ENCODE measurements at regions not wholly inside any gene's neighbourhood (a gene's known extent, or its start where the extent isn't known, plus 50 kb on each side); places are given as distances from the start of the nearest gene placed in this dataset.
"Not testable (repeated sequence)": the region's sequence is repeated elsewhere in the genome, so short reads cannot be mapped to it uniquely, and the experiment has no call there.

DNA sequence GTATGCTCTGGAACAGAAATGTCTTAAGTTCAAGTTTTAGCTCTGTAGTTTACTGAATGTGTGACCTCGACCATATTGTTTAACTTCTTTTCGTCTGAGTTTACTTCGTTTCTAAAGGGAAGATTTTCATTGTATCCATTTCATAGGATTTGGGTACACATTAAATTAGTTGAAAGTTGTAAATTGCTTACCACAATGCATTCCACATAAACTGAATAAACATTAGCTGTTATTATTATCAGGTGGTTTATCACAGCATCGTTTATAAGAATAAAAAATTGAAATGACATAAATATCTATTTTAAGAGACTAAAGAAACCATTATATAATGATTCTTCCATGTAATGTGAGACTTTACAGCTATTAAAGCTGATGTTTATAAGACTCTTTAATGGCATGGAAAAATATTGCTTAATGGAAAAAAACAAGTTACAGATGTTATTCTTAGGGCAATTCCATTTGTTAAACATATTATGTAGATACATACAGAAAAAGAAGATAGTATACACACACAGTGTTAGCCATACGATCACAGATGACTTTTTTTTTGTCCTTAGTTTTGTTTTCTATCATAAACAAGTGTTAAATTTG lies 342.3 kb upstream of the SGO1 start:
- DNase-seq: no peak

DNA sequence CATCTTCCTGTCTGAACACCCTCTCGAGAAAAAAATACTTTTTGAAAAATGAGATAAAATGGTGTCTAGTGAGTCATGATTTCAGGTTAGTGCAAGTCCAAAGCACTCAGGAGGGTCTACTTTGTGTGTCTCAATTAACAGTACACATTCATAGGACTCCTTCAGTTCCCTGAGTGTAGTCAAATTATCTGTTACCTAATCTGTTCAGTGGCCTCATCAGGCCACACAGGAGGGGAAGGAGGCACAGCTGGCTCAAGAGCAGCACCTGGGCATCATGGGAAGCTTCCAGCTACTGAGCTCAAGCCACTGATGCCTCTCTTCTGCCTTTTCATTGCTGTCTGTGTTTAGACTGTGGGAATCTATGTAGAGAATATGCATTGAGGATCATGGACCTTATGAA lies 341.4 kb upstream of the SGO1 start:
- DNase-seq: no peak

DNA sequence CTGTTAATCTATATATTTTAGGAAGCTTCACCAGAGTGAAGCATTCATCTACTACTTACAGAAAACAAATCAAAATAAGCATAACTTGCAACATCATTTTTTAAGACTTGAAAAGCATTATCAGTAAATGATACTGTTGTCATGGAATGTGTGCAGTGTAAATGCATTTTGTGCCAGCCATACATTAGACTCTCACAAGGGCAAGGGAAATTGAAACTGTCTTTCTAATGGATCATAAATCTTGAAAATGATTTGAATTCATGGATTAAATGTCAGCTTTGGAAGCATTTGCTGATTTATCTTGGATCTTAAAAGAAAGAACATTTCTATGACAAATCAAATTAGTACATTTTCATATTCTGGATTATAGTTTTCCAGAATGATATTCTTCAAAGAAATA lies 338.3 kb upstream of the SGO1 start:
- no peak for DNase-seq

DNA sequence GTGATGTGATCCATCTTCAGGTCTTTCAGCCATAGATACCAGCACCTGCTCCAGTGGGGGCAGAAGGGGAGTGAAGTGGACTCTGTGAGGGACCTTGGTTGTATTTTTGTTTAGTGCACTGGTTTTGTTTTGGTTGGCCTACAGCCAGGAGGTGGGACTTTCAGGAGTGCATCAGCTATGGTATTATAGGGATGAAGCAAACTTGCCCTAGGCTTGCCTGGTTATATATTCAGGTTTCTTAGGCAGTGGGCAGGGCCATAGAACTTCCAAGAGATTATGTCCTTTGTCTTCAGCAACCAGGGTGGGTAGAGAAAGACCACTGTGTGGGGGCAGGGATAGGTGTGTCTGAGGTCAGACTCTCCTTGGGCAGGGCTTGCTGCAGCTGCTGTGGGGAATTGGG lies 337.3 kb upstream of the SGO1 start:
- no peak for DNase-seq

DNA sequence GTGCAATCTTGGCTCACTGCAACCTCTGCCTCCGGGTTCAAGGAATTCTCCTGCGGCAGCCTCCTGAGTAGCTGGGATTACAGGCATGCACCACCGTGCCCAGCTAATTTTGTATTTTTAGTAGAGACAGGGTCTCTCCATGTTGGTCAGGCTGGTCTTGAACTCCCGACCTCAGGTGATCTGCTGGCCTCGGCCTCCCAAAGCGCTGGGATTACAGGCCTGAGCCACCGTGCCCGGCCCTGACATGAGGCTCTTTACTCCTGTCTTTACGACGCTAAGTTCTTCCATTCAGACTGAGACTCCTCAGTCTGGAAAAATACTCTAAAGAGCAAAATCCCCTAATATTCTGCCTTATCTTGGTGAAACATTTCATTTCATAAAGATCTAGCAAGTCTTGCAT lies 331.3 kb upstream of the SGO1 start:
- DNase-seq: not testable (repeated sequence)

DNA sequence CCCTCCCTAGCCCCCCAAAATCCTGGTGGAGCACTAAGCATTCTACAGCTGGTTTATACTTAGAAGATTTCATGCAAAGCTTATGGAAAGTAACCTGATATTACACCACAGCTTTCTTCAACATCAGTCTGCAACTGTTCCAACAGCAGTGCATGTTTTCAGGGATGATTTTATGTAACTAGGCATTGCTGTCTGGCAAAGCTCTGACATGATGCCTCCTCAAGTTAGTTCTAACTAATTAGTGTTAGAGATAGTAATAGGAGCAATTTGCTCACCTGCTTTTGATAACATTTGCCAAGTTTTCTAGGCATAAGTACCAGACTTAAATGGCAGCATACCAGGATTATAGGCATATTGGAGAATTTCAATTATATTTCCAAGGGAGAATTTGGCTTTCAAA lies 330.3 kb upstream of the SGO1 start:
- no peak for DNase-seq

DNA sequence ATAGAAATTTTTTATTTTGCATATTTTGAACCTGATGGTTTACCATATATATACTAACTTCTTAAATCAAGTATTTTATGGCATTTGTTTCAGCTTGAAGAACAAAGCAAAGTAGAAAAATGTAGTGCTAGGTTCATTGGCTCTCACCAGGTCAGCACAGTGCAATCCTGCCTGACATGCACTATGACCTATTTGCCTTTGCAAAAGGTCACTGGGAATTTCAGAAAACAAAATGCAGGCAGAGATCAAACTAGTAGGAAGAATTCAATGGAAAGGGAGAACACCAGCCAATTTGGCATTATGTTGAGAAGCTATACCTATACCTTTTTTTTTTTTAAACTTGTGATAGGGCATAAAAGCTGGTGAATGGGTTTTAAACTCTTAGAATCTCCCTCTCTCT lies 329.8 kb upstream of the SGO1 start:
- DNase-seq: no peak

DNA sequence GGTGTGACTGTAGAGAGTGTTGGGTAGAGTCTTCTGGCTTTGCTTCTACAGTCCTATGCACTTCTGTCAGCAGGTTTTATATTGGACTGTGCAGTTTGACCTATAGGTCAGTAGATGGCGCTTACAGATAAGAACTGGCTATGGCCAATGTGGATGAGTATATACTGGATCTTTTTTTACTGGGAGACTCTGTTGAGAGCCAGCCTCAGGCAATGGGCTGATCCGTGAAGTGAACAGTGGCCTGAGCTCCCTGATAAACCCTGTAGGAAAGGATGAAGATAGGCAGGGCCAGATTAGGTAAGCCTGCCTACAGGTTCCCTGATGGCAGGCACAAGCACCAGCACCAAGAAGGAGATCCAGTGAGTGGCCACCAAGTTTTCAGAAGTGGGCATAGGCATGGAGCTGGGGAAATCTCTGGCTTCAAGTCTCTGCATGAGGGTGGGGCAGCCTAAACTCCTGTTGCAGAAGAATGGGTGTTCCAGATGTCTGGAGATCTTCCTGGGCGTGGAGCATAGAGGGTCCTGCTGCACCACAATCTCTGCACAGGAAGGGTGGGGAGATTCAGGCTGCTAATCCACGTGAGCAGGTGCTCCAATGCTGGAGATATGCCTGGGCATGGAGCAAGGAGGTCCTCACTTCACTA lies 326.0 kb upstream of the SGO1 start:
- DNase-seq: no peak

DNA sequence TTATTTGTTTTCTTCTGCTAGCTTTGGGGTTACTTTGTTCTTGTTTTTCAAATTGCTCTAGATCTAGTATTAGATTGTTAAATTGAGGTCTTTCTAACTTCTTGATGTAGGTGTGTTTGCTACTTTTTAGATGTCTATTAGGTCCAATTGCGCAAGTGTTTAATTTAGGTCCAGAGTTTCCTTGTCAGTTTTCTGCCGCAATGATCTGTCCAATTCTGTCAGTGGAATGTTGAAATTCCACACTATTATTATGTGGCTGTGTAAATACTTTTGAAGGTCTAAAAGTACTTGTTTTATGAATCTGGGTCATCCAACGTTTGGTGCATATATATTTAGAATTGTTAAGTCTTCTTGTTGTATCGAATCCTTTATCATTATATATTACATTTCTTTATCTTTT lies 324.4 kb upstream of the SGO1 start:
- DNase-seq: no peak

DNA sequence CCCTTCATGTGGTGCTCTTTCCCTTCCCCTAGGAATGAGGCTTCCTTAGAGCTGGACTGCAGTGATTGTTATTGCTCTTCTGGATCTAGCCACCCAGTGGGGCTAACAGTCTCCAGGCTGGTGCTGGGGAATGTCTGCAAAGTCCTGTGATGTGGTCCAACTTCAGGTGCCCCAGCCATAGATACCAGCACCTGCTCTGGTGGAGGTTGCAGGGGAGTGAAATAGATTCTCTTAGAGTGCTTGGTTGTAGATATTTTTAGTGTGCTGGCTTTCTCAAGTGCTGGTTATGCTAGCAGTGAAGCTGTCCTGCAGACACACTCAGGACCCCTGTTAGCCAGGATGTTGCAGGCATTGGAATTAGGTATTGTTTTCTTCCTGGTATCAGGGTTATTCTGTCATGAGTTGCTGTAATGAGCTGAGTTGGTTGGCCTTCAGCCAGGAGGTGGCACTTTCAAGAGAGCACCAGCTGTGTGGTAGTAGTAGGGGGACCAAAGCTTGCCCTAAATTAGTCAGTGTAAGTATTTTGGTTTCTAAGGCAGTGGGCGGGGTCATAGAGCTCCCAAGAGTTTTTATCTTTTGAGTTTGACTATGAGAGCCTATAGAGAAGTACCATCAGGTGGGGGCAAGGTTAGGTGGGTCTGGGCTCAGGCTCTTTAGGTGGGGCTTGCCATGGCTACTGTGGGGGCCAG lies 317.5 kb upstream of the SGO1 start:
- no peak for DNase-seq

DNA sequence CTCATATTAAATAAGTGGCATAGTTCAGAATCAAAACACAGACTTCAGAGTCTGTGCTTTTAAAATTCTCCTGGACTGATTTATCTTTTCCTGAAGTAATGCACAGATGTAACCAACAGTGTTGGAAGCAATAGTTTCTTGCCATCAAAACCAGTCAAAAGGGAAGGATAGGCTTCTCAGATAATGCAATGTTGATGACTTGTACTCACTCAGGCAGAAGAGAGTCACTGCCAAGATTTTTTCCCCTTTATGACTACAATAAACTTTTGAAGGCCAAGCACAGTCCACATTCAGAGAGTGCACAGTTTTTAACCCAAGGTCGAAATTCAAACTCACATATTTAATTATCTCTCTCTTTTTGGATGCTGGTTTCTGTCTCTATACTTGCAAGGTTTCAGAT lies 305.0 kb upstream of the SGO1 start:
- no peak for DNase-seq

DNA sequence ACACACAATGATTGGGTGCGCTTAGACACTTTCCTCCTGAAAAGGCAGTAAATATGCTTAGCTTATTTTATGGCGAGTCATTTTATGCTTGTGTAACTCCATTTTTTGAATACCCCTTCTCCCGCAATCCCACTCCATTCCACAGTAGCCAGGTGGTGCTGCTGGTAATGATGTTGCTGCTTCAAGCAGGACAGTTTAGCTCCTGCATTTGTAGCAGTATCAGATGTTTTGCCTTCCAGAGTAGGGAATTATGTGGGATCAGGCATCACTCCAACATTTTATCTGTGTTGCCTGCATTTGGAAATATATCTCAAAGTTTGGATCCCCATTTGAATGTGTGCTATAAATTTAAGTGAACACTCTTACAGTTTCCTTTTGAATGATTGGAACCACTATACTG lies 302.1 kb upstream of the SGO1 start:
- DNase-seq: no peak

DNA sequence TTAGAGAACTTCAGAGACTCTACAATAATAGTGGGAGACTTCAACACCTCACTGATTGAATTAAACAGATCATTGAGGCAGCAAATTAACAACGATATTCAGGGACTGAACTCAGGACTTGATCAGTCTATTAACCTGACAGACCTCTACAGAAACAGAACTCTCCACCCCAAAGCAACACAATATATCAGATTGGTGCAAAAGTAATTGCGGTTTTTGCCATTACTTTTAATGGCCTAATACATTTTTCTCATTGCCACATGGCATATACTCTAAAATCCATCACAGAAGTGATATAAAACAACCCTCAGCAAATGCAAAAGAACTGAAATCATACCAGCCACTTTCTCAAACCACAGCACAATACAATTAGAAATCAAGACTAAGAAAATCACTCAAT lies 298.1 kb upstream of the SGO1 start:
- no peak for DNase-seq

DNA sequence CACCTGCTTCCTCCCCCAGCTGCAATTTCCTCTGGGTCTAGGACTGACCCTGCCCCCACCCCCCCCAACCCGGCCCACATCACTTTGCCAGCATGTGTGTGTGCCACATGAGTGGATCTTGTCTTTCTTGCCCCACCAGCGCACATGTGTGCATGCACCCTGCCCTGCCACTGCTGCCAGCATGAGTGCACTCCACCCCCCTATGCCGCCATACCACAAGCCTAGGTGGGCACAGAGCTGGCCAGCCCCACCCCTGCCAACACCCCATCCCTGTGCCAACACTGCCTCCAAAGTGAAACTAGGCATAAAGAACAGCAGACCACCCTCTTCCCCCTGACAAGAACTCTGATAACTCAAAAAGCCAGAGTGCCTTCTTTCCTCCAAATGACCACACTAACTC lies 296.3 kb upstream of the SGO1 start:
- no peak for DNase-seq

DNA sequence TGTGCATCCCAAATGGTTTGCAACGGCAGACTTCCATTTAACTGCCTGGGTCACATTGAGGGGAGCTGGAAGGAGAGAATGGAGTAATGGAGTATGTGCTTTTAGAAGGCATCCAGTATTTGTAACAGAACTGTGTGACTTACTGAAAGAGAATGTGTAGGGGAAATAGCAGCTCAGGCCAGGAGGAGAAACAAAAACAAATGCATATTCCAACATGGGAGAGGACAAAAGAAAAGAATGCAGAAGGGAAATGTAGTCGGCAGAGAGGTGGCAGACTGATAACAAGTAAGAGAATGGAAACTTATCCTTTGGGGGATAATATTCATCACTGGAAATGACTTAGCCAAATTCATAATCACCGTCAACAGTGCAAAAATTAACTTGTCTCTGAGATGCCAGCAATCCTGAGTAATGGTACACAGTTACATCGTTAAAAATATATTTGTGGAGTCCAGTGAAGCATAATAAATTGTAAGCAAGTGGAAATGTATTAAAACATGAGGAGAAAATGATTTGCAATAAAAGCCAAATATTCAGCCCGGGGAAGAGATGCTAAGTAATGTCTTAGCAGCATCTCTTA lies 294.9 kb upstream of the SGO1 start:
- no peak for DNase-seq

DNA sequence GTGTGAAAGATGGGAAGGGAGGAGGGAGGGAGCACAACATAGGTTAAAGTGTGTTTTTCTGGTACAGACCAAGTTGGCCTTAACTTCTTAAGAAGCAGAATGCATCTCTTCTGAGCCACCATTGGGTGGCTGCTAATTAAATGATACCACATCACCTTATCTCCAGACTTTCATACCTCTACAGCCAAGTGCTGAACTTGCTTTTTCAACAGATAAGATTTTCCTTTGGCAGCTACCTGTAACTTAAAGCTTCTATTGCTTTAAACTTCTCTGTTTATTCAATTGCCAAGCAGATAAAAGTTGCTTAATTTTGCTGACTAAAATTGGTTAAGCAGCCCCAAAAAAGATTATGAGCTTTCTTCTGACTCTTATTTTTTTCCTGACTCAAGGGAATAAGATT lies 292.4 kb upstream of the SGO1 start:
- no peak for DNase-seq

DNA sequence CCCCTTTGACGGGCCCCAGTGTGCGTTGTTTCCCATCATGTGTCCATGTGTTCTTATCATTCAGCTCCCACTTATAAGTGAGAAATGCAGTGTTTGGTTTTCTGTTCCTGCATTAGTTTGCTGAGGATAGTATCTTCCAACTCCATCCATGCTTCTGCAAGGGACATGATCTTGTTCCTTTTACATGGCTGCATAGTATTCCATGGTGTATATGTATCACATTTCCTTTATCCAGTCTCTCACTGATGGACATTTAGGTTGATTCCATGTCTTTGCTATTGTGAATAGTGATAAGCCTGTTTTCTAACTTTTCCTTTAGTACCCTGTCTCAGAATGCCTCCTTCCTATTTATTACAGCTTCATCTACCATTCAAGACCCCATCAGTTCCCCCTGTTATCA lies 278.2 kb upstream of the SGO1 start:
- DNase-seq: not testable (repeated sequence)

DNA sequence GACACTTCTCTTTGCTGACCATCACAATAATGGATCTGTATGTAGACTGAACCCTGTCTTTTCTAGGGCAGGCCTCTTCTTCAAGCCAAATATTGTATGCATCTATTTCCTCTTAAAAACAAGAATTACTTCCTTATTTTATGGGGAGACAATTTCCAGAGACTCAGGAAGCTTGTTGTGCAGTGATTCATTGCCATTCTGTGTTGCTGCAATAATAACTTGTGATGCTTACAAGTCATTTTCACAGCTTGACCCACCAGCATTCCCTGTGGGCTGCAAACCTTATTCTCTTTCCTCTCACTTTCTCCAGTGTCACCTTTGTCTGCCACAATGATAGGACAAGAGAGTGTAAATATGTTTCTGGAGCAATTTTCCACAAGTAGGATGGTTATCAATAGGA lies 276.7 kb upstream of the SGO1 start:
- DNase-seq: no peak

DNA sequence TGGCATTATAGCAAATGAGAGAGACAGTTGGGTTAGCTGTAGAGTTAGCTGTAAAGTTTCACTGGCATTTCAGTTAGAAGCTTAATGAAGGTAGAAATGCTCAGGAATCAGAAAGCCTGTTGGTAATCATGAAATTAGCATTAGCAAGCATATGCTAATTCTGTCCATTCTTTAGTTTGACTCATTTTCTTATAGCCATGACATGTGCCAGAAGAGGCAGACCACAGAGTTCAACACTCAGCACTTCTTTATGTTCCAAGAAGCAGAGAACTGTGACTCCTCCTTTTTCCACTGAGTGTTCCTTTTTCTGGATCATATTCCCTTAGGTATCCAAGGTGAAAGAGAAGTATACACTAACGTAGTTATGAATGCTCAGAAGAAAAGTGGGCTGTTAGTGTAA lies 276.2 kb upstream of the SGO1 start:
- no peak for DNase-seq

DNA sequence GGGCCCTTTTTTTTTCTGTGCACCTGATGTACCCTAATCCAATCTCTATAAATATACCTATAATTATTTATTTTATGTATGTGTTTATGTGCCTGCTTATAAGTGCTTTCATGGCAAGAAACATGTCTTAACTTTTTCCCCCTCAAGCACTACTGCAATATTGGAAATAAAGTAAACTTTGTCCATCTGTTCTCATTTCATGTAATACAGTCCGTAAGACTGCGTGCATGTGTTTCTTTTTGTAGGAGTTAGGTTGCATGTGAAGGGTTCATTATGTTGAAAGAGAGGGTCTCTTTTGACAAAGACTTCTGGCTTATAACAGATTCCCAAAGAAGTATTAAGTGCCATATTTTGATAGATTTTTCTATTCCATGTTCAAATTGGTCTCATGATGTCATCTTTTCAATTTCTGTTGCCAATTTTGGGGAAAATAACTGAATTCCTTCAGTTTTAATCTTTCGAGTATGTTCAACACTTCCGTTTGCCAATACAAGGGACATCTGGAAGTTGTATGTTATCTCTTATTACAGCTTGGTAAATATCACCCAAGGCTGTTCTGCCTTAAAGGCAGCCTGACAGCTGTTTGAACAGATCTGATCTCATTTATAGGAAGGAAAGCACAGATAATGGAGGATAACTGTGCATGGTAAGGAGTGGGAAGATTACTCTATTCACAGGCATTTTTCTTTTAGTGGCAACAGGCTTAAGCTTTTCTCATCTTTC lies 273.1 kb upstream of the SGO1 start:
- no peak for DNase-seq

DNA sequence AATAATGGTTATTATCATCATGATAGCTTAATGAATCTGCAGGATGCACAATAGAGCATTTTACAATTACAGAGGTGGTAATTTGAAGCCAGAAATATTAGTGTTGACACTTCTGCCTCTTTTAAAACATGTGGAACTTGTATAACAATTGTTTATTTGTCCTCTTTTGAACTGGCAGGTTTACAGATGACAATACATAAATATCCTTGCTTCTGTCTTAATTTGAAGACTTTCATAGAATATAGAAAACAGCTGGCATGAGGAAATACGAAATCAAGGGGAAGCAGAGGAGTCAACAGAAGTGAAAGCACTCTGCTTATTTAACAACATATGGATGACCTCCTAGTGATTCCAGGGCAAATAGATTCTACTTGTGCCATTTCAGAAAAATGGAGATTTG lies 270.5 kb upstream of the SGO1 start:
- no peak for DNase-seq

DNA sequence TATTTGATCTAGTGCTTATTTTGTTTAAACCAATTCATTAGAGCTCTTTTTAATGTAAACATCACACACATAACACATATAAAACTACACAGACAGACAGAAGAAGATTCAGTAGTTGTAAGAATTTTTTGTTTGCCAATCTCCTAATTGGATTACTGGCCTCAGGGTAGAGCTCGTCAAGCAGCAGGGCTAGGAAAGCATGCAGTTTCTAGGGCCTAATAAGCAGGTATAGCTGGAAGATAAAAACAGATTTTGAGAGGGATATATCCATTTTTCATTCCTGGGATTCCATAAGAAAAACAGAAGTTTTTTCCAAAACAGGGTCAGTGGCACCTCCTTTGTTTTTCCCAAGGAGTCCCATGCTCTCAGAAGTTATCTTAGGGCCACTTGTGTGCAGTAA lies 265.2 kb upstream of the SGO1 start:
- DNase-seq: no peak

DNA sequence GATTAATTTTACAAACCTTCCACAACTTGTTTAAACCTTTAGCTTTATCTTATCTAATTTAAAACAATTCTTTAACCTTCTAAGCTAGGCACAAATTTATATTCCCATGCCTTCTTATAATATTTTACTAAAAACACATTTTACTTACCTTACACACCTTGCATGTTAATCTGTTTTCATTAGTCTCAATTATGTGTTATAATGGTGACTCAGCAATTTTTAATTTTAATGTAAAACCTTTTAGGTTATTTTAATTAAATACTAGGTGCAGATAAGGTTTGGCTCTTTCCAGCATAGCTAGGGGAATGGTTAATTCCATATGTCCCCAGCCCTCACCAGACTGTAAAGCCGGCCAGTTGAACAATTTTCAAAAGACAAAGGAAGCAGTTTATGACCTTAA lies 264.6 kb upstream of the SGO1 start:
- DNase-seq: no peak

DNA sequence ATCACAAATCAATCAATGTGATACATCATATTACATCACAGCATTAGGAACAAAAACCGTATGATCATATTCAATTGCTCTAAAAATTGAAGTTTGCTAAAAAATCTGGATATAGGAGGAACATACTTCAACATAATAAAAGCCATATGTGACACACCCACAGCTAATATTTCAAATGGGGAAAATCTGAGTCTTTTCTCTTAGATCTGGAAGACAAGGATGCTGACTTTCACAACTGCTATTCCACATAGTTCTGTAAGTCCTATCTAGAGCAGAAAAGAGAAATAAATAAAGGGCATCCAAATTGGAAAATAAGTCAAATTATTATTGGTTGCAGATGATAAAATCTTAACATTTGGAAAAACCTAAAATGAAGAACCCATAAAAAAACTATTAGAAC lies 256.8 kb upstream of the SGO1 start:
- DNase-seq: no peak
